GM12878 (cell line): ENCODE measurements at regions not wholly inside any gene's neighbourhood (a gene's known extent, or its start where the extent isn't known, plus 50 kb on each side); places are given as distances from the start of the nearest gene placed in this dataset.

Source experiments
- ATF2 ChIP-seq: IDR thresholded peaks from 2 replicates; pipeline ENCODE4 v1.6.1; 2012; ENCODE audit warnings: low read length, inconsistent platforms
- BACH1 ChIP-seq: fragments of 450-650 bp; IDR thresholded peaks from 2 replicates; pipeline ENCODE4 v1.6.1; 2017; ENCODE audit warnings: mild to moderate bottlenecking, borderline replicate concordance
- CBFB ChIP-seq: IDR thresholded peaks from 2 replicates; pipeline ENCODE4 v1.6.1; 2016; ENCODE audit warnings: antibody characterized with exemption, low read depth
- CTCF ChIP-seq, 3 experiments: IDR thresholded peaks in 2 of 3; conservative IDR thresholded peaks in 1 of 3; 2 replicates each; pipeline ENCODE4 v1.5.1; 2011; ENCODE audit warnings: low read depth in 3 of 3, low read length in 3 of 3, mild to moderate bottlenecking in 3 of 3, control low read depth in 2 of 3, moderate library complexity in 2 of 3, inconsistent platforms in 1 of 3, mixed read lengths in 1 of 3; ENCODE audit not compliant: control insufficient read depth in 2 of 3, insufficient read depth in 1 of 3; ENCODE audit errors: extremely low read depth in 1 of 3
- EGR1 ChIP-seq, 2 experiments: IDR thresholded peaks; 1 replicate in 1 of 2; 2 replicates in 1 of 2; pipeline ENCODE4 v1.6.1; 2011 to 2012; ENCODE audit warnings: low read depth in 2 of 2, low read length in 2 of 2, borderline replicate concordance in 1 of 2, mild to moderate bottlenecking in 1 of 2, moderate library complexity in 1 of 2
- EZH2 ChIP-seq: IDR thresholded peaks from 2 replicates; pipeline ENCODE4 v1.6.1; 2012; ENCODE audit warnings: low read depth, mild to moderate bottlenecking, control low read depth, inconsistent platforms, low read length, borderline replicate concordance; ENCODE audit not compliant: control insufficient read depth
- FOXM1 ChIP-seq: IDR thresholded peaks from 2 replicates; pipeline ENCODE4 v1.6.1; 2012; ENCODE audit warnings: low read depth, mild to moderate bottlenecking, inconsistent platforms, low read length, moderate library complexity
- HCFC1 ChIP-seq: fragments of 150-350 bp; IDR thresholded peaks from 2 replicates; pipeline ENCODE4 v1.6.1; 2014; ENCODE audit warnings: low read length
- IRF5 ChIP-seq: fragments of 450-650 bp; IDR thresholded peaks from 2 replicates; pipeline ENCODE4 v1.6.1; 2017; ENCODE audit warnings: borderline replicate concordance
- POLR2A ChIP-seq: IDR thresholded peaks from 2 replicates; pipeline ENCODE4 v1.6.1; 2011; ENCODE audit warnings: low read depth, mild to moderate bottlenecking, low read length
- SRF ChIP-seq, 2 experiments: IDR thresholded peaks; 2 replicates each; pipeline ENCODE4 v1.6.1; 2011; ENCODE audit warnings: low read depth in 2 of 2, low read length in 2 of 2, mild to moderate bottlenecking in 1 of 2, moderate library complexity in 1 of 2
- TCF7 ChIP-seq: IDR thresholded peaks from 2 replicates; pipeline ENCODE4 v1.6.1; 2014; ENCODE audit warnings: antibody characterized with exemption, borderline replicate concordance
- ZBTB11 ChIP-seq: fragments of 450-650 bp; formaldehyde crosslinking; IDR thresholded peaks from 2 replicates; pipeline ENCODE4 v1.5.0; 2022; ENCODE audit warnings: mild to moderate bottlenecking, missing genetic modification characterization

GRCh38 chr1:11399250-11399649 is 79.7 kb upstream of the DISP3 start:
- no peak for TF ChIP-seq IRF5
- TF ChIP-seq BACH1, result no peak
- TF ChIP-seq CBFB, result no peak
- TF ChIP-seq EGR1 (IDR thresholded peaks at IDR 0.05; ENCODE audit: borderline replicate concordance in 1 of 2, low read depth in 2 of 2, low read length in 2 of 2), result no peak
- no peak for TF ChIP-seq TCF7
- no peak for TF ChIP-seq EZH2
- no peak for TF ChIP-seq SRF (IDR thresholded peaks at IDR 0.05; ENCODE audit: low read depth in 2 of 2, low read length in 2 of 2)
- TF ChIP-seq ATF2, result no peak
- TF ChIP-seq HCFC1, result no peak
- no peak for TF ChIP-seq CTCF (IDR thresholded peaks at IDR 0.05 in 2 of 3, conservative IDR thresholded peaks at IDR 0.05 in 1 of 3; ENCODE audit: control insufficient read depth in 2 of 3, extremely low read depth in 1 of 3, insufficient read depth in 1 of 3, low read depth in 3 of 3, low read length in 3 of 3)
- no peak for TF ChIP-seq ZBTB11 (CRISPR knock-in tag)
- TF ChIP-seq POLR2A, result no peak
- TF ChIP-seq FOXM1, result no peak
